ENCODE measurements at regions not wholly inside any gene's neighbourhood (a gene's known extent, or its start where the extent isn't known, plus 50 kb on each side); places are given as distances from the start of the nearest gene placed in this dataset.
A peak's percentile ranks its signal among the peaks of the same experiment; 100 is the strongest.
"Not testable (repeated sequence)": the region's sequence is repeated elsewhere in the genome, so short reads cannot be mapped to it uniquely, and the experiment has no call there.

- DNase-seq (ENCODE audit: low spot score) = no peak
Measured at GRCh38 chr16:14384745-14385144, 245.3 kb downstream of the PARN start.

GRCh38 chr16:14383844-14384243 lies 246.2 kb downstream of the PARN start:
- DNase-seq (ENCODE audit: low spot score) = not testable (repeated sequence)

- DNase-seq (ENCODE audit: low spot score) = no peak
Measured at GRCh38 chr16:14378689-14379467, 251.2 kb downstream of the PARN start.

GRCh38 chr16:14378131-14378551 lies 251.9 kb downstream of the PARN start:
- no peak for DNase-seq (ENCODE audit: low spot score)

- no peak for DNase-seq (ENCODE audit: low spot score)
Measured at GRCh38 chr16:14377326-14377725, 252.7 kb downstream of the PARN start.

GRCh38 chr16:14375132-14375491 lies 254.9 kb downstream of the PARN start:
- DNase-seq (ENCODE audit: low spot score) = no peak

- no peak for DNase-seq (ENCODE audit: low spot score)
Measured at GRCh38 chr16:14374451-14375131, 255.5 kb downstream of the PARN start.

- DNase-seq (ENCODE audit: low spot score) = no peak
Measured at GRCh38 chr16:14373896-14374295, 256.2 kb downstream of the PARN start.

GRCh38 chr16:14373406-14373805 lies 256.7 kb downstream of the PARN start:
- DNase-seq (ENCODE audit: low spot score) = no peak

GRCh38 chr16:14372471-14372870 lies 257.6 kb downstream of the PARN start:
- peak; percentile 25 for DNase-seq (ENCODE audit: low spot score)

GRCh38 chr16:14371778-14372431 lies 258.2 kb downstream of the PARN start:
- DNase-seq (ENCODE audit: low spot score) = no peak

- no peak for DNase-seq (ENCODE audit: low spot score)
Measured at GRCh38 chr16:14370736-14371234, 259.3 kb downstream of the PARN start.

- DNase-seq (ENCODE audit: low spot score) = no peak
Measured at GRCh38 chr16:14369734-14370598, 260.1 kb downstream of the PARN start.

- DNase-seq (ENCODE audit: low spot score) = no peak
Measured at GRCh38 chr16:14368399-14368798, 261.7 kb downstream of the PARN start.

- DNase-seq (ENCODE audit: low spot score) = no peak
Measured at GRCh38 chr16:14366974-14367707, 262.9 kb downstream of the PARN start.

GRCh38 chr16:14366447-14366846 lies 263.6 kb downstream of the PARN start:
- DNase-seq (ENCODE audit: low spot score) = no peak

- no peak for DNase-seq (ENCODE audit: low spot score)
Measured at GRCh38 chr16:14365200-14365851, 264.7 kb downstream of the PARN start.

GRCh38 chr16:14364386-14365199 lies 265.5 kb downstream of the PARN start:
- DNase-seq (ENCODE audit: low spot score) = no peak

GRCh38 chr16:14364112-14364385 lies 266.0 kb downstream of the PARN start:
- no peak for DNase-seq (ENCODE audit: low spot score)

Data from SK-N-DZ (cell line).